ENCODE measurements at regions not wholly inside any gene's neighbourhood (a gene's known extent, or its start where the extent isn't known, plus 50 kb on each side); places are given as distances from the start of the nearest gene placed in this dataset.

DNA sequence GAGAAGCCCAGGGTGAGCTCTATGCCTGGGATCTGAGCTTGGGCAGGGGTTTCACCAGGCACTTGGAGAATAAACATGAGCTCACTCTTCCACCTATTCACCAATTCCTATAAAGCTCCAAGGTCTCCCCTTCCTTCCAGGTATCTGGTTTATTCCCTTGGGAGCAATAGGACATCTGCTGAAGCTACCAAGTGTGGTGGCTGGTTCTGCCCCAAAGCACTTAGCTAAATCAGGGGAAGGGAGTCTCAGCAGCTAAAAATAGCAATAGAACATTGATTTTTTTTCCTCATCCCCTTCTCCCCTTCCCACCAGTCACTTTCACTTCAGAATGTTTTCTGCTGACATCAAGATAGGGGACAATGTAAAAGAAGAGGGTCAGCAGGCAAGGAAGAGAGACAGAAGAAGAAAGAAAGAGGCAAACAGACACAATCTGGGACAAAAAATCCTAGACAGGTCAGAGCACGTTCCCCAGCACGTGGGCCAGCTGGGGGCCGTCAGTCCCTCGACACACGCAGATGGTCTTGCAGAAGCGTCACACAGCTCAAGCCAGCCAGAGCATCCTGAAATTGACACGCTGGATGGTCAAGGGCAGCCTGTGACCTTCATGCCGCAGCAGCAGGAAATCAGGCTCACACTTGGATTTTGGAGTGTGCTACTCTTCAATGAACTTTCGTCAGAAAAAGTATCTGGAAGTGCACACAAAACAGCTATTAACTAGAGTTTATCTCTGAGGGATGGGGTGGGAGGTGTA, 176.0 kb downstream of the ZNF608 start:
- DNase-seq (ENCODE audit: low read depth) = no peak
- TF ChIP-seq, protein P1, sequence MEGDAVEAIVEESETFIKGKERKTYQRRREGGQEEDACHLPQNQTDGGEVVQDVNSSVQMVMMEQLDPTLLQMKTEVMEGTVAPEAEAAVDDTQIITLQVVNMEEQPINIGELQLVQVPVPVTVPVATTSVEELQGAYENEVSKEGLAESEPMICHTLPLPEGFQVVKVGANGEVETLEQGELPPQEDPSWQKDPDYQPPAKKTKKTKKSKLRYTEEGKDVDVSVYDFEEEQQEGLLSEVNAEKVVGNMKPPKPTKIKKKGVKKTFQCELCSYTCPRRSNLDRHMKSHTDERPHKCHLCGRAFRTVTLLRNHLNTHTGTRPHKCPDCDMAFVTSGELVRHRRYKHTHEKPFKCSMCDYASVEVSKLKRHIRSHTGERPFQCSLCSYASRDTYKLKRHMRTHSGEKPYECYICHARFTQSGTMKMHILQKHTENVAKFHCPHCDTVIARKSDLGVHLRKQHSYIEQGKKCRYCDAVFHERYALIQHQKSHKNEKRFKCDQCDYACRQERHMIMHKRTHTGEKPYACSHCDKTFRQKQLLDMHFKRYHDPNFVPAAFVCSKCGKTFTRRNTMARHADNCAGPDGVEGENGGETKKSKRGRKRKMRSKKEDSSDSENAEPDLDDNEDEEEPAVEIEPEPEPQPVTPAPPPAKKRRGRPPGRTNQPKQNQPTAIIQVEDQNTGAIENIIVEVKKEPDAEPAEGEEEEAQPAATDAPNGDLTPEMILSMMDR (conservative IDR thresholded peaks at IDR 0.05; ENCODE audit: control insufficient read depth, insufficient read depth, low read depth, low read length) = no peak
- no peak overlapping the region for H3K4me3 ChIP-seq (ENCODE audit: control insufficient read depth, low read depth, low read length)

DNA sequence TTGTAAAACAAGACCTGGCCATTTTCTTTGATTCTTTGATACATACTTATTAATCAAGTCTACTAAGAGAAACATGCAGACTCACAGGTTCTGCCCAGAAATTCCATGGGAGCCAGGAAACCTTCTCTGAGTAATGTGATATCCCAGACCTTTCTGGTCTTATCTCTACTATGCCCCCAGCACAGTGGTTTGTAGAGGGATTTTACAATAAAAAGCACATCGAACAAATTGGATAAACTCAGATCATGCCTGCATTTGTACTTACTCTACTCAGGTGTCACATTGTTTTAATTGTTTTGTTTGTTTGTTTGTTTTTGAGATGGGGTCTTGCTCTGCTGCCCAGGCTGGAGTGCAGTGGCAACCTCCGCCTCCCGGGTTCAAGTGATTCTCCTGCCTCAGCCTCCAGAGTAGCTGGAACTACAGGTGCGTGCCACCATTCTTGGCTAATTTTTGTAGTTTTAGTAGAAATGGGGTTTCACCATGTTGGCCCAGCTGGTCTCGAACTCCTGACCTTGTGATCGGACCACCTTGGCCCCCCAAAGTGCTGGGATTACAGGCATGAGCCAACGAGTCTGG, 179.5 kb downstream of the ZNF608 start:
- no peak for DNase-seq (ENCODE audit: low read depth)
- no peak overlapping the region for H3K4me3 ChIP-seq (ENCODE audit: control insufficient read depth, low read depth, low read length)
- TF ChIP-seq, protein P1 (conservative IDR thresholded peaks at IDR 0.05; ENCODE audit: control insufficient read depth, insufficient read depth, low read depth, low read length) = no peak

DNA sequence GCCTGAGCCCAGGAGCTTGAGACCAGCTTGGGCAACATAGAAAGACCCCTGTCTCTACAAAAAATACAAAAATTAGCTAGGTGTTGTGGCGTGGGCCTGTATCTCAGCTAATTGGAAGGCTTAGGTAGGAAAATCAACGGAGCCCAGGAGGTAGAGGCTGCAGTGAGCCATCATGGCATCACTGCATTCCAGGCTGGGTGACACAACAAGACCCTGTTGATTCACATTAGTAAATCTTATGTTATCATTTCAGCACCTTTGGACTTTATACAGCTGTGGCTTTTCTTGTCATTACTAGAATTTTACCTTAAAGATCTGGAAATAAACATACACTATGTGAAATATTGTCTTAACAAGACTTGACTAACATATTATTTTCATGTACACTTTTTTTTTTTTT, 185.0 kb downstream of the ZNF608 start:
- DNase-seq (ENCODE audit: low read depth) = peak; percentile 8
- TF ChIP-seq, protein P1 (conservative IDR thresholded peaks at IDR 0.05; ENCODE audit: control insufficient read depth, insufficient read depth, low read depth, low read length) = no peak
- H3K4me3 ChIP-seq (ENCODE audit: control insufficient read depth, low read depth, low read length) = no peak overlapping the region

DNA sequence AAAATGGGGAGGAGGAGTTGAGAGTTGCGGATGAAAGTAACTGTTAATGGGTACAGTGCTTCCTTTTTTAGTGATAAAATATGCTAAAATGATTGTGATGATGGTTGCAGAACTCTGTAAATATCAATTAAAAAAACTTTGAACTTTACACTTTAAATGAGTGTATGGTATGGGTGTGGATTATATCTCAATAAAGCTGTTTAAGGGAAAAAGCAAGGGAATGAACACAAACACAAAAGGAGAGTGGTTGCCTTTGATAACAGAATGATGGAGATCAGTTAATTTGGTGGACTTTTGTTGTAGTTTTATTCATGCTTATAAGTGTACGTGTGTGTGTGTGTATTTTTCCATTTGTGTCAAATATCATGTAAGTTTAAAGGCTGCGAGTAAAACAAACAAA, 186.1 kb downstream of the ZNF608 start:
- DNase-seq (ENCODE audit: low read depth) = no peak
- TF ChIP-seq, protein P1 (conservative IDR thresholded peaks at IDR 0.05; ENCODE audit: control insufficient read depth, insufficient read depth, low read depth, low read length) = no peak
- H3K4me3 ChIP-seq (ENCODE audit: control insufficient read depth, low read depth, low read length) = no peak overlapping the region

DNA sequence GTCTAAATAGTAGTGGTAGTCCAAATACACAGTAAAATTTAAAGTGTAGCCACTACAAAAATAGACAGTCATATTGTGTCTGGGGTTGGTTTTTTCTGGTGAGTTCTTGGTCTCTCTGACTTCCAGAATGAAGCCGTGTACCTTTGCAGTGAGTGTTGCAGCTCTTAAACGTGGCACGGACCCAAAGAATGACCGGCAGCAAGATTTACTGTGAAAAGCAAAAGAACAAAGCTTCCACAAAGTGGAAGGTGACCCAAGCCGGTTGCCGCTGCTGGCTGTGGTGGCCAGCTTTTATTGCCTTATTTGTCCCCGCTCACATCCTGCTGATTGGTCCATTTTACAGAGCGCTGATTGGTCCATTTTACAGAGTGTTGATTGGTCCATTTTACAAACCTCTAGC, 188.7 kb downstream of the ZNF608 start:
- H3K4me3 ChIP-seq (ENCODE audit: control insufficient read depth, low read depth, low read length) = no peak overlapping the region
- TF ChIP-seq, protein P1 (conservative IDR thresholded peaks at IDR 0.05; ENCODE audit: control insufficient read depth, insufficient read depth, low read depth, low read length) = no peak
- DNase-seq (ENCODE audit: low read depth) = no peak

DNA sequence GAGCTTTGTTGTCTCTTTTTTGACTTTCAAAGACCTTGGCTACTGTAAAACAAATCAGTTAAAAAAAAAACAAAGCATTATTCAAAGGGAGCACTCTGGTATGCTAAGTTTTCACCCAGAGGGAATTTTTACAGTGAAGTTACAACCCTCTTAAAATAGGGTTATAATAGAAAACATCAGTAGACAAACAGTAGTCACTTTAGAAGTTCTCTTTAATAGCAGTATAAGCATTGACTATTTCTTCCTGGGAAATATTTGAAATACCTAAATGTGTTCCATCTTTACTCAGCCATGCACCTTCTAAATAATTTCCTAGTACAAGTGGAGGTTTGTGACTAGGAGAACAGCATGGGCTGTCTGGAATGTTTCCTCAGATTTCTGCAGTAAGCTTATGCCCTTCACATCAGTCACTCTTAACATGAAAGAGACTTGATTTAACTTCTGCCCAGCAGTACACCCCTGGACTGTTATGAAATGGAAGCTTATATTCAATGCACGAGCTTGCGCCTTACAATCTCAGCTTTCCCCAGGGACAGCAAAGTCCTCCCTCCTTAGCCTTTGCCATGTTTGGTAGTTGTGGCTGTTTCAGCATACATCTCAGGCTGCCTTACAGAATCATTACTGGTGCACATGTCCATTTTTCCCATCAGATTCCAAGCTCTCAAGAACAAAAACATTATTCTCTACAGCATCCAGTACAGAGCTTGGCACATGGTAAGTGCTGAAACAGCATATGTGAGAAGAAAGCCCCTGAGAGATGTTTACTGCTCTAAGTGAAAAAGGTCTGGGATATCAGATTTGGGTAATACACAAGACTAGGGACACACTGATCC, 191.5 kb downstream of the ZNF608 start:
- no peak overlapping the region for H3K4me3 ChIP-seq (ENCODE audit: control insufficient read depth, low read depth, low read length)
- no peak for DNase-seq (ENCODE audit: low read depth)
- TF ChIP-seq, protein P1 (conservative IDR thresholded peaks at IDR 0.05; ENCODE audit: control insufficient read depth, insufficient read depth, low read depth, low read length) = no peak

Data from fibroblast of mammary gland (primary cell).